ENCODE measurements at regions not wholly inside any gene's neighbourhood (a gene's known extent, or its start where the extent isn't known, plus 50 kb on each side); places are given as distances from the start of the nearest gene placed in this dataset.
"Not testable (repeated sequence)": the region's sequence is repeated elsewhere in the genome, so short reads cannot be mapped to it uniquely, and the experiment has no call there.

GRCh38 chr11:134656861-134657540 lies 245.0 kb upstream of the B3GAT1 start:
- no peak for DNase-seq (ENCODE audit: low read depth in 2 of 2, low spot score in 1 of 2)

GRCh38 chr11:134656086-134656840 lies 244.2 kb upstream of the B3GAT1 start:
- not testable (repeated sequence) for DNase-seq (ENCODE audit: low read depth in 2 of 2, low spot score in 1 of 2)

- DNase-seq (ENCODE audit: low read depth in 2 of 2, low spot score in 1 of 2): no peak
Measured at GRCh38 chr11:134655189-134655989, 243.3 kb upstream of the B3GAT1 start.

- DNase-seq (ENCODE audit: low read depth in 2 of 2, low spot score in 1 of 2): peak in 1 of 2 donors; percentile 28
Measured at GRCh38 chr11:134654161-134654915, 242.3 kb upstream of the B3GAT1 start.

GRCh38 chr11:134652586-134653255 lies 240.7 kb upstream of the B3GAT1 start:
- DNase-seq (ENCODE audit: low read depth in 2 of 2, low spot score in 1 of 2): no peak

GRCh38 chr11:134647066-134647743 lies 235.2 kb upstream of the B3GAT1 start:
- no peak for DNase-seq (ENCODE audit: low read depth in 2 of 2, low spot score in 1 of 2)

GRCh38 chr11:134646561-134646960 lies 234.5 kb upstream of the B3GAT1 start:
- DNase-seq (ENCODE audit: low read depth in 2 of 2, low spot score in 1 of 2): no peak

- DNase-seq (ENCODE audit: low read depth in 2 of 2, low spot score in 1 of 2): no peak
Measured at GRCh38 chr11:134645576-134645975, 233.5 kb upstream of the B3GAT1 start.

- DNase-seq (ENCODE audit: low read depth in 2 of 2, low spot score in 1 of 2): no peak
Measured at GRCh38 chr11:134644476-134645456, 232.7 kb upstream of the B3GAT1 start.

- DNase-seq (ENCODE audit: low read depth in 2 of 2, low spot score in 1 of 2): no peak
Measured at GRCh38 chr11:134643115-134644012, 231.3 kb upstream of the B3GAT1 start.

GRCh38 chr11:134642206-134642605 lies 230.2 kb upstream of the B3GAT1 start:
- DNase-seq (ENCODE audit: low read depth in 2 of 2, low spot score in 1 of 2): no peak

GRCh38 chr11:134640971-134641968 lies 229.2 kb upstream of the B3GAT1 start:
- DNase-seq (ENCODE audit: low read depth in 2 of 2, low spot score in 1 of 2): no peak

- DNase-seq (ENCODE audit: low read depth in 2 of 2, low spot score in 1 of 2): no peak
Measured at GRCh38 chr11:134640536-134640935, 228.5 kb upstream of the B3GAT1 start.

- DNase-seq (ENCODE audit: low read depth in 2 of 2, low spot score in 1 of 2): no peak
Measured at GRCh38 chr11:134639586-134640330, 227.7 kb upstream of the B3GAT1 start.

GRCh38 chr11:134638796-134639430 lies 226.9 kb upstream of the B3GAT1 start:
- DNase-seq (ENCODE audit: low read depth in 2 of 2, low spot score in 1 of 2): no peak

Measured in stimulated activated CD8-positive, alpha-beta memory T cell treated with anti-CD3 and anti-CD28 coated beads, Interleukin-4, amount 100 ng/mL, for 4 hours (primary cell).